PC-3 (cell line): ENCODE measurements at regions not wholly inside any gene's neighbourhood (a gene's known extent, or its start where the extent isn't known, plus 50 kb on each side); places are given as distances from the start of the nearest gene placed in this dataset.

Source experiments
- CTCF ChIP-seq: fragments of 300-600 bp; sonication (generic); conservative IDR thresholded peaks from 2 replicates; pipeline ENCODE4 v1.5.1; 2017; ENCODE audit warnings: antibody characterized with exemption, low read depth, mild to moderate bottlenecking, low read length
- EZH2 ChIP-seq: fragments of 300-600 bp; sonication (generic); IDR thresholded peaks from one replicate; pipeline ENCODE4 v1.6.1; 2017; ENCODE audit warnings: antibody characterized with exemption, mild to moderate bottlenecking, low read length; ENCODE audit not compliant: unreplicated experiment
- EZH2phosphoT487 ChIP-seq: fragments of 300-600 bp; sonication (generic); IDR thresholded peaks from 2 replicates; pipeline ENCODE4 v1.6.1; 2018; ENCODE audit warnings: mild to moderate bottlenecking, antibody characterized with exemption, low read length, borderline replicate concordance

GRCh38 chr5:117829646-117830045, 1158.7 kb downstream of the DTWD2 start:
- TF ChIP-seq CTCF (no peak), EZH2phosphoT487 (no peak), EZH2 (no peak)
